Heart right ventricle (tissue), 16 donors: ENCODE measurements at regions not wholly inside any gene's neighbourhood (a gene's known extent, or its start where the extent isn't known, plus 50 kb on each side); places are given as distances from the start of the nearest gene placed in this dataset.

Experiments
- ATAC-seq, 8 donors: fragments of 200-7000 bp; cut with Tn5 transposase; one replicate each; pipeline ENCODE4 v1.9.1; 2020; ENCODE audit warnings: mild to moderate bottlenecking in 8 of 8, moderate library complexity in 8 of 8, moderate number of reproducible peaks in 1 of 8
- DNase-seq, 2 donors: peaks; one replicate each; pipeline ENCODE4 v3.0.0-alpha.2; 2020
- H3K27ac ChIP-seq, 10 donors: fragments of 200-600 bp; sonication (generic) in 2 of 10; one replicate each; pipeline versions ENCODE4 v1.5.0 to v1.8.0; 2020 to 2022; ENCODE audit warnings: mild to moderate bottlenecking in 3 of 10
- H3K27me3 ChIP-seq, 7 donors: fragments of 200-600 bp; one replicate each; pipeline ENCODE4 v1.8.0; 2021 to 2022; ENCODE audit warnings: mild to moderate bottlenecking in 2 of 7
- H3K36me3 ChIP-seq, 9 donors: fragments of 200-600 bp; sonication (generic) in 1 of 9; one replicate each; pipeline versions ENCODE4 v1.5.0 to v1.8.0; 2020 to 2022; ENCODE audit warnings: mild to moderate bottlenecking in 2 of 9
- H3K4me1 ChIP-seq, 9 donors: fragments of 200-600 bp; sonication (generic) in 1 of 9; one replicate each; pipeline versions ENCODE4 v1.5.0 to v1.8.0; 2020 to 2022; ENCODE audit warnings: mild to moderate bottlenecking in 4 of 9
- H3K4me3 ChIP-seq, 10 donors: fragments of 200-600 bp; sonication (generic) in 2 of 10; one replicate each; pipeline versions ENCODE4 v1.5.0 to v1.8.0; 2020 to 2022; ENCODE audit warnings: mild to moderate bottlenecking in 7 of 10, moderate library complexity in 2 of 10
- H3K9me3 ChIP-seq, 11 donors: fragments of 200-600 bp in 10 of 11; sonication (generic) in 2 of 11; one replicate each; pipeline versions ENCODE4 v1.5.0 to v1.8.0; 2013 to 2022; ENCODE audit warnings: mild to moderate bottlenecking in 2 of 11, control low read depth in 1 of 11, moderate library complexity in 1 of 11
- WGBS, 2 donors: extraction: QIAGEN DNeasy Blood & Tissue Kit; methylation state at CpG; one replicate each; pipeline ENCODE4 v1.1.7; 2013; ENCODE audit warnings: inconsistent platforms in 1 of 2; 5-methylcytosine and 5-hydroxymethylcytosine counted together
- intact Hi-C, 10 donors: fragments of 100-400 bp; cut with DNase I; formaldehyde crosslinking; loops; one replicate each; pipeline versions ENCODE4 v1.11.1 to v1.14.2; 2022
- TF ChIP-seq, protein P1 (sequence below), 9 donors: fragments of 200-600 bp; sonication (generic) in 2 of 9; IDR thresholded peaks; one replicate each; pipeline versions ENCODE4 v1.5.0 to v1.8.0; 2021 to 2022; ENCODE audit warnings: antibody characterized with exemption in 9 of 9, mild to moderate bottlenecking in 5 of 9, moderate library complexity in 1 of 9
- donor health status: Arrhythmogenic right ventricular cardiomyopathy.
- donor health status: ischemic (EF 13 %, LVEDD 7.1; RV severe dilation, severe dysfunction).
- donor health status: healthy with polysubstance abuse.
- donor health status: DM: no; HTN: yes; CAD: no.
- donor health status: DM: no; HTN: no; CAD: no.
- donor health status: ischemic (EF 25% LVEDD 6.9; RV normal size, moderate dysfunction).
- donor health status: ischemic (EF 25% LVEDD 5.7; RV mildly dilated, moderate dysfunction).
- donor health status: healthy.
- donor health status: DM: yes; HTN: yes; CAD: no.
- donor health status: Ischemic cardiomyopathy.
- donor health status: ischemic (EF 35%, LVEDD 5.7; RV mildly dilated, moderate dysfunction).
- donor health status: nonischemic (EF 11% LVEDD 7.7; RV severe dilation, severe dysfunction).
- donor health status: DM: yes; HTN: yes; CAD: no.
- donor health status: PGD.
- donor health status: ischemic (EF 29% LVEDD 5.4; RV normal size, mild dysfunction).
- donor health status: nonischemic (EF 23%, LVEDD 6.1; RV moderate dilation, normal function).

DNA sequence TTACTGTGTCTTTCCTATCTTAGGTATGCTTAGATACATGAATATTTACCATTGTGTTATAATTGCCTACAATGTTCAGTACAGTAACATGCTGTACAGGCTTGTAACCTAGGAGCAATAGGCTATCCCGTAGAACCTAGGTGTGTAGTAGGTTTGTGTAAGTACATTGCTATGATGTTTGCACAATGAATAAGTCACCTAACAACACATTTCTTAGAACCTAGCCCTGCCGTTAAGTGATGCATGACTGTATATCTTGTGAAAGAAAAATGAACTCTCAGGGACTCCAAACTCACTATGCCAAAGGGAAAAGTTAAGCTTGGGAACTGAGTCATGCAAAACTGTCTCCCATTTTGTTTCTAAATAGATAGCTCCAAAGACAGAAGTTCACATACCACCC lies 91.5 kb upstream of the ACP3 start:
- DNase-seq (no peak), ATAC-seq (no peak)
- Histone ChIP-seq H3K27ac (no peak overlapping the region), H3K4me3 (no peak overlapping the region), H3K36me3 (no peaks in the 10 kb centered on the region), H3K4me1 (no peaks in the 10 kb centered on the region), H3K27me3 (no peaks in the 10 kb centered on the region), H3K9me3 (no peaks in the 10 kb centered on the region)
- TF ChIP-seq, protein P1, sequence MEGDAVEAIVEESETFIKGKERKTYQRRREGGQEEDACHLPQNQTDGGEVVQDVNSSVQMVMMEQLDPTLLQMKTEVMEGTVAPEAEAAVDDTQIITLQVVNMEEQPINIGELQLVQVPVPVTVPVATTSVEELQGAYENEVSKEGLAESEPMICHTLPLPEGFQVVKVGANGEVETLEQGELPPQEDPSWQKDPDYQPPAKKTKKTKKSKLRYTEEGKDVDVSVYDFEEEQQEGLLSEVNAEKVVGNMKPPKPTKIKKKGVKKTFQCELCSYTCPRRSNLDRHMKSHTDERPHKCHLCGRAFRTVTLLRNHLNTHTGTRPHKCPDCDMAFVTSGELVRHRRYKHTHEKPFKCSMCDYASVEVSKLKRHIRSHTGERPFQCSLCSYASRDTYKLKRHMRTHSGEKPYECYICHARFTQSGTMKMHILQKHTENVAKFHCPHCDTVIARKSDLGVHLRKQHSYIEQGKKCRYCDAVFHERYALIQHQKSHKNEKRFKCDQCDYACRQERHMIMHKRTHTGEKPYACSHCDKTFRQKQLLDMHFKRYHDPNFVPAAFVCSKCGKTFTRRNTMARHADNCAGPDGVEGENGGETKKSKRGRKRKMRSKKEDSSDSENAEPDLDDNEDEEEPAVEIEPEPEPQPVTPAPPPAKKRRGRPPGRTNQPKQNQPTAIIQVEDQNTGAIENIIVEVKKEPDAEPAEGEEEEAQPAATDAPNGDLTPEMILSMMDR (IDR thresholded peaks at IDR 0.05): no peak
- WGBS, 2 donors: 90 to 93% methylated on average over 2 of the region's 2 CpGs
- intact Hi-C loops: no loop called here

DNA sequence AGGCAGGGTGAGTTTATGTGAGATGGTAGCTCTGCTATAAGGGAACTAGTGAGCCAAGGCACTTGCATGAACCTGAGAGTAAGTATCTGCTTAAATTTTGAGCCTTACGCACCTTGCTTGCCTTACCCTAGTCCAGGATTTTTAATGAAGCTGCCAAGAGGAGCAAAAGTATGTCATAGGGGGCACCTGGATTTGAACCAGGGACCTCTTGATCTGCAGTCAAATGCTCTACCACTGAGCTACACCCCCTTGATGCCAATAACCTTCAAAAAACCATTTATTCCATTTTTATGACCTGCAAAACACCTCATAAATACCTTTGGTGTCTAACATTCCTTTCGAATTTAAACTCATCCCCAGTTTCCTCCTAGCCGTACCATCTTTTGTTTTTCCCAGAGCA lies 88.3 kb upstream of the ACP3 start:
- intact Hi-C loops: no loop called here
- TF ChIP-seq, protein P1 (IDR thresholded peaks at IDR 0.05): no peak
- peaks cover 0 to 7% (median 0%) of the 10 kb centered on the region in 9 donors for H3K4me1 ChIP-seq
- H3K4me3 ChIP-seq: no peak overlapping the region
- no peak for DNase-seq
- ATAC-seq: no peak
- no peak overlapping the region for H3K27ac ChIP-seq
- 76 to 93% methylated on average over 3 of the region's 3 CpGs for WGBS, 2 donors
- H3K27me3 ChIP-seq: no peaks in the 10 kb centered on the region
- H3K9me3 ChIP-seq: no peaks in the 10 kb centered on the region
- H3K36me3 ChIP-seq: no peaks in the 10 kb centered on the region

DNA sequence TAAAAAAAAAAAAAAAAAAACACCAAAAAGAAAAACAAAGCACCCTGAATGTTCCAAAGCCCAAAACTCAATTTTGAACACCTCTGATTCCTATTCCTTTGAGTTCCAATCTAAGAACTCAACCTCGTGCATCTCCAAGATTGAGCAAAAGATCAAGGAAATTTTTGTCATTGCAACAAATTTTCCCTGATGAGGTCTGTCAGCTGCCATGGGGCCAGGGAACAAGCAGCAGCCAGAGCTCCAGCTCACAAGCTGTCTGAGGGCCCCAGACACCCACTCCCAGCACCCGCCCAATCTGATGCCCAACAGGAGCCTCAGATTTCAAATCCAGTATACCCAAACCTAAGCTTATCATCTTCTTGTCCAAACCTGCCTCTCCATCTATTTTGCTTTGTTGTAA lies 87.6 kb upstream of the ACP3 start:
- Histone ChIP-seq H3K9me3 (no peaks in the 10 kb centered on the region), H3K27ac (no peak overlapping the region), H3K4me1 (peaks cover 0 to 7% (median 0%) of the 10 kb centered on the region in 9 donors), H3K4me3 (no peak overlapping the region), H3K27me3 (no peaks in the 10 kb centered on the region), H3K36me3 (no peaks in the 10 kb centered on the region)
- no peak for DNase-seq
- intact Hi-C loops: no loop called here
- TF ChIP-seq, protein P1 (IDR thresholded peaks at IDR 0.05): no peak
- WGBS, 2 donors: 83 to 85% methylated on average over 2 of the region's 2 CpGs
- ATAC-seq: no peak

DNA sequence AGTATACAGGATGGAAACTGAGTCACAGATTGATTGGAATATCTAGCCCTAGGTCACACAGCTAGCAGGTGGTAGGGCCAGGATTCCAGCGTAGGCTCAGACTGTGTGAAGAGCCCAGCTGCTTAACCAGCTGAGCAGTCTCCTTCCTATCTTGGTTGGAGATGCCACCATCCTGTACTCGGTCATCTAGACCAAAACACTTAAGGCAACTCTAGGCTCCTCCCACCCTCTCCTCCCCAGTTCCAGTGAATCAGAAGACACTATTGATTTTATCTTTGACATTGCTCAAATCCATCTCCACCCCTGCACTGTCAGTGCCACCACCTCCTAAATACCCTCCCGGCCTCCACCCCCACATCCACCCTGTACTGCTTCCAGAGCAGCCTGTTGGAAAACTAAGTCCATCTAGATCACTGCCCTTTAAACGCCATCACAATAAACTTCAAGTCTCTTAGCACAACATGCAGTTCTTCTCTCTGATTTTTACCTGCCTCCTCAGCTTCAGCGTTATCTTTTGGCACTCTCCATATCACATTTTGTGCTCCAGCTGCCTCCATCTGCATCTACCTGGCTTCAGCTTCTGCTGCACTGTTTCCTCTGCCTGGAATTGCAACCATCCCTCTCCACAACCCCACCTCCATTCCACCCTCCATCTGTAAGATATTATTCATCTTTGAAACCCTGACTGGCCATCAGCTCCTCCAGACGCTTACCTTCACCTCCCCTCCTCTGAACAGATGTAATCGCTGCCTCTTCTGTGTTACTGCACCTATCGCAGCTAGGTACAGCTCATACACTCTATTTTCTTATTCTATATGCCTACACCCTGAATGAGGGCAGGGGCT lies 86.8 kb upstream of the ACP3 start:
- no peak overlapping the region for H3K27ac ChIP-seq
- no peaks in the 10 kb centered on the region for H3K27me3 ChIP-seq
- TF ChIP-seq, protein P1 (IDR thresholded peaks at IDR 0.05): no peak
- no peak overlapping the region for H3K4me3 ChIP-seq
- H3K9me3 ChIP-seq: no peaks in the 10 kb centered on the region
- intact Hi-C loops: no loop called here
- peaks cover 0 to 7% (median 0%) of the 10 kb centered on the region in 9 donors for H3K4me1 ChIP-seq
- no peaks in the 10 kb centered on the region for H3K36me3 ChIP-seq
- WGBS, 2 donors: 89 to 93% methylated on average over 8 of the region's 8 CpGs
- ATAC-seq (no peak), DNase-seq (no peak)
